ENCODE measurements at regions not wholly inside any gene's neighbourhood (a gene's known extent, or its start where the extent isn't known, plus 50 kb on each side); places are given as distances from the start of the nearest gene placed in this dataset.

GRCh38 chr6:102841060-102841459 is 1447.6 kb downstream of the GRIK2 start:
- H3K36me3 ChIP-seq (ENCODE audit: control insufficient read depth in 4 of 4, insufficient read depth in 3 of 4, low read depth in 1 of 4, low read length in 3 of 4) = no peaks in the 10 kb centered on the region
- DNase-seq (ENCODE audit: low spot score) = no peak
- no peak overlapping the region for H3K27ac ChIP-seq (ENCODE audit: low read depth in 1 of 2, low read length in 2 of 2)
- H3K9me3 ChIP-seq (ENCODE audit: control insufficient read depth in 4 of 4, low read length in 3 of 4) = no peaks in the 10 kb centered on the region
- no peak overlapping the region for H3K4me3 ChIP-seq (ENCODE audit: low read depth in 1 of 3, low read length in 3 of 3)
- no peaks in the 10 kb centered on the region for H3K4me1 ChIP-seq (ENCODE audit: control insufficient read depth in 4 of 4, insufficient read depth in 4 of 4, low read length in 3 of 4)
- no peak for TF ChIP-seq JUND (IDR thresholded peaks at IDR 0.05)
- no peak for TF ChIP-seq ATF3 (IDR thresholded peaks at IDR 0.05)
- no peak for TF ChIP-seq EGR1 (IDR thresholded peaks at IDR 0.05; ENCODE audit: low read depth in 2 of 2)
- TF ChIP-seq TAF1 (conservative IDR thresholded peaks at IDR 0.05) = no peak
- TF ChIP-seq FOXA1 (IDR thresholded peaks at IDR 0.05) = no peak
- TF ChIP-seq REST (IDR thresholded peaks at IDR 0.05) = no peak
- no peak for TF ChIP-seq ZBTB33 (IDR thresholded peaks at IDR 0.05)
- TF ChIP-seq NR2F2 (IDR thresholded peaks at IDR 0.05) = no peak
- TF ChIP-seq RXRA (IDR thresholded peaks at IDR 0.05) = no peak
- no peak for TF ChIP-seq CTCF (IDR thresholded peaks at IDR 0.05; ENCODE audit: low read depth, low read length, missing input control)
- TF ChIP-seq, protein P1, sequence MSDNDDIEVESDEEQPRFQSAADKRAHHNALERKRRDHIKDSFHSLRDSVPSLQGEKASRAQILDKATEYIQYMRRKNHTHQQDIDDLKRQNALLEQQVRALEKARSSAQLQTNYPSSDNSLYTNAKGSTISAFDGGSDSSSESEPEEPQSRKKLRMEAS (IDR thresholded peaks at IDR 0.05) = no peak
- TF ChIP-seq HNF4G (IDR thresholded peaks at IDR 0.05) = no peak
- no peak for TF ChIP-seq RAD21 (IDR thresholded peaks at IDR 0.05)
- no peak for TF ChIP-seq SP1 (IDR thresholded peaks at IDR 0.05)
- no peak for TF ChIP-seq GABPA (IDR thresholded peaks at IDR 0.05 in 1 of 2, conservative IDR thresholded peaks at IDR 0.05 in 1 of 2)
- no peak for TF ChIP-seq HNF4A (conservative IDR thresholded peaks at IDR 0.05)
- no peak for TF ChIP-seq YY1 (IDR thresholded peaks at IDR 0.05)
- no peak for TF ChIP-seq FOXA2 (IDR thresholded peaks at IDR 0.05)
- no peaks in the 10 kb centered on the region for H3K27me3 ChIP-seq (ENCODE audit: control insufficient read depth in 4 of 4, insufficient read depth in 4 of 4, low read length in 3 of 4)
- WGBS = 41% methylated on average over 2 of the region's 2 CpGs
- no peak overlapping the region for H3K9ac ChIP-seq (ENCODE audit: low read depth in 1 of 2, low read length in 2 of 2)

Data from liver (tissue), 8 donors.